ENCODE measurements at regions not wholly inside any gene's neighbourhood (a gene's known extent, or its start where the extent isn't known, plus 50 kb on each side); places are given as distances from the start of the nearest gene placed in this dataset.

GRCh38 chr18:46413684-46414083 lies 243.3 kb downstream of the LOXHD1 start:
- no peak for DNase-seq (ENCODE audit: low spot score, unreplicated experiment)
- Mint-ChIP-seq H3K4me3 (ENCODE audit: low read depth) (no peak overlapping the region), H3K9me3 (ENCODE audit: low read depth) (no peaks in the 10 kb centered on the region), H3K27ac (no peak overlapping the region), H3K36me3 (ENCODE audit: insufficient read depth) (no peaks in the 10 kb centered on the region), H3K27me3 (no peaks in the 10 kb centered on the region), H3K4me1 (ENCODE audit: low read depth) (peaks cover 9% of the 10 kb centered on the region)
- TF ChIP-seq CTCF (IDR thresholded peaks at IDR 0.05; ENCODE audit: unreplicated experiment) = no peak

GRCh38 chr18:46414863-46415262 lies 242.2 kb downstream of the LOXHD1 start:
- Mint-ChIP-seq H3K27ac (no peak overlapping the region), H3K36me3 (ENCODE audit: insufficient read depth) (no peaks in the 10 kb centered on the region), H3K27me3 (no peaks in the 10 kb centered on the region), H3K9me3 (ENCODE audit: low read depth) (no peaks in the 10 kb centered on the region), H3K4me3 (ENCODE audit: low read depth) (no peak overlapping the region), H3K4me1 (ENCODE audit: low read depth) (peaks cover 9% of the 10 kb centered on the region)
- no peak for DNase-seq (ENCODE audit: low spot score, unreplicated experiment)
- TF ChIP-seq CTCF (IDR thresholded peaks at IDR 0.05; ENCODE audit: unreplicated experiment) = no peak

- Mint-ChIP-seq H3K9me3 (ENCODE audit: low read depth) (no peaks in the 10 kb centered on the region), H3K27me3 (no peaks in the 10 kb centered on the region), H3K4me1 (ENCODE audit: low read depth) (peaks cover 3% of the 10 kb centered on the region), H3K27ac (no peak overlapping the region), H3K36me3 (ENCODE audit: insufficient read depth) (no peaks in the 10 kb centered on the region), H3K4me3 (ENCODE audit: low read depth) (no peak overlapping the region)
- no peak for TF ChIP-seq CTCF (IDR thresholded peaks at IDR 0.05; ENCODE audit: unreplicated experiment)
- no peak for DNase-seq (ENCODE audit: low spot score, unreplicated experiment)
These were observed 241.3 kb downstream of the LOXHD1 start for GRCh38 chr18:46415532-46416252.

GRCh38 chr18:46416706-46417638 lies 240.0 kb downstream of the LOXHD1 start:
- Mint-ChIP-seq H3K4me1 (ENCODE audit: low read depth) (peaks cover 2% of the 10 kb centered on the region), H3K27me3 (no peaks in the 10 kb centered on the region), H3K9me3 (ENCODE audit: low read depth) (no peaks in the 10 kb centered on the region), H3K27ac (no peak overlapping the region), H3K4me3 (ENCODE audit: low read depth) (no peak overlapping the region), H3K36me3 (ENCODE audit: insufficient read depth) (no peaks in the 10 kb centered on the region)
- no peak for TF ChIP-seq CTCF (IDR thresholded peaks at IDR 0.05; ENCODE audit: unreplicated experiment)
- DNase-seq (ENCODE audit: low spot score, unreplicated experiment) = no peak

GRCh38 chr18:46418663-46419260 lies 238.3 kb downstream of the LOXHD1 start:
- no peak for TF ChIP-seq CTCF (IDR thresholded peaks at IDR 0.05; ENCODE audit: unreplicated experiment)
- H3K4me1 Mint-ChIP-seq (ENCODE audit: low read depth) = no peaks in the 10 kb centered on the region
- no peak overlapping the region for H3K27ac Mint-ChIP-seq
- no peak overlapping the region for H3K4me3 Mint-ChIP-seq (ENCODE audit: low read depth)
- no peaks in the 10 kb centered on the region for H3K9me3 Mint-ChIP-seq (ENCODE audit: low read depth)
- H3K36me3 Mint-ChIP-seq (ENCODE audit: insufficient read depth) = no peaks in the 10 kb centered on the region
- no peaks in the 10 kb centered on the region for H3K27me3 Mint-ChIP-seq
- DNase-seq (ENCODE audit: low spot score, unreplicated experiment) = no peak

All from progenitor cell of endocrine pancreas (in vitro differentiated cells).